ENCODE measurements at regions not wholly inside any gene's neighbourhood (a gene's known extent, or its start where the extent isn't known, plus 50 kb on each side); places are given as distances from the start of the nearest gene placed in this dataset.
A peak's percentile ranks its signal among the peaks of the same experiment; 100 is the strongest.

DNA sequence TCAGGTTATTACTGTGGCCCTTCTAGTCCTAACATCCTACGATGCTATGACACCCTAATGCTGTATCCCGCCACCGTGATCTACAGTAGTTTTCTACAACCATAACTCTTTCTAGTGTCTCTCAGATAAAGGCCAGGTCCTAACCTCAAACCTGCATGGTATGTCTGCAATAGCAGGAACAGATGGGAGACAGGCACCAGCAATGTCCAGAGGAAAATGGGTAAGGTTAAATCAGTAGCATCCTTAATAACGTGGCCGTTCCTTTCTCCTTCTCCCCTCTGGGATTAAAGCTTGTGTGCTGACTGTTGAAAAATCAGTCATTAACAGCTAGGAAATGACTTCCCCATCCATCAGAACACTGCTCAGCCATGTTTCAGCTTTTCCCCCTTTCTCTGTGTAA, 321.9 kb upstream of the NPVF start:
- H3K36me3 ChIP-seq = no peaks in the 10 kb centered on the region
- H3K27ac ChIP-seq = peak overlapping the region in 1 of 4 donors; percentile 42
- peaks cover 0 to 7% (median 0%) of the 10 kb centered on the region in 3 donors for H3K4me1 ChIP-seq
- no peak for DNase-seq
- intact Hi-C loops (cut with DNase I) = no loop called here
- no peak for TF ChIP-seq POLR2A (IDR thresholded peaks at IDR 0.05)
- TF ChIP-seq, protein P1, sequence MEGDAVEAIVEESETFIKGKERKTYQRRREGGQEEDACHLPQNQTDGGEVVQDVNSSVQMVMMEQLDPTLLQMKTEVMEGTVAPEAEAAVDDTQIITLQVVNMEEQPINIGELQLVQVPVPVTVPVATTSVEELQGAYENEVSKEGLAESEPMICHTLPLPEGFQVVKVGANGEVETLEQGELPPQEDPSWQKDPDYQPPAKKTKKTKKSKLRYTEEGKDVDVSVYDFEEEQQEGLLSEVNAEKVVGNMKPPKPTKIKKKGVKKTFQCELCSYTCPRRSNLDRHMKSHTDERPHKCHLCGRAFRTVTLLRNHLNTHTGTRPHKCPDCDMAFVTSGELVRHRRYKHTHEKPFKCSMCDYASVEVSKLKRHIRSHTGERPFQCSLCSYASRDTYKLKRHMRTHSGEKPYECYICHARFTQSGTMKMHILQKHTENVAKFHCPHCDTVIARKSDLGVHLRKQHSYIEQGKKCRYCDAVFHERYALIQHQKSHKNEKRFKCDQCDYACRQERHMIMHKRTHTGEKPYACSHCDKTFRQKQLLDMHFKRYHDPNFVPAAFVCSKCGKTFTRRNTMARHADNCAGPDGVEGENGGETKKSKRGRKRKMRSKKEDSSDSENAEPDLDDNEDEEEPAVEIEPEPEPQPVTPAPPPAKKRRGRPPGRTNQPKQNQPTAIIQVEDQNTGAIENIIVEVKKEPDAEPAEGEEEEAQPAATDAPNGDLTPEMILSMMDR (IDR thresholded peaks at IDR 0.05) = no peak
- H3K4me3 ChIP-seq = no peak overlapping the region
- H3K9me3 ChIP-seq = no peaks in the 10 kb centered on the region
- H3K27me3 ChIP-seq = no peaks in the 10 kb centered on the region
- 85 to 90% methylated on average over 5 of the region's 5 CpGs for WGBS, 2 donors

DNA sequence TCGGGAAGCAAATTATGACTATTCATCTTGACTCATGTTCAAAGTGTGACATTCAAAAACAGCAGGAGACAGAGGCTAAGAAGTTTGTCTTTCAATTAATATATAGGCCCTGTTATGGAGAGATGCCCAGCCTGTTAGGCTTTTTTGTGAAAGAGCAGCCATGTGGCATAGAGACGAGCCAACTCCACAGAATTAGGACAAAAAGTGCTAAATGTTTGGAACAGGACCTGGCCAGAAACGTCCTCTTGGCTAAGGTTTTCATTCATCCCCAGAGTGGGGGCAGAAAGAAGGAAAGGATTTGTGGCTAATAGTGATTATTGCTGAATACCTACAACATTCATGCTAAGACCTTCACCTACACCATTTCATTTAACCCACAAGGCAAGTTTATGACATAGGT, 324.7 kb upstream of the NPVF start:
- Histone ChIP-seq H3K4me3 (no peak overlapping the region), H3K27ac (no peak overlapping the region), H3K4me1 (no peaks in the 10 kb centered on the region), H3K9me3 (no peaks in the 10 kb centered on the region), H3K36me3 (no peaks in the 10 kb centered on the region), H3K27me3 (no peaks in the 10 kb centered on the region)
- TF ChIP-seq, protein P1 (IDR thresholded peaks at IDR 0.05) = no peak
- no peak for TF ChIP-seq POLR2A (IDR thresholded peaks at IDR 0.05)
- WGBS, 2 donors = 46 to 50% methylated on average over 3 of the region's 3 CpGs
- intact Hi-C loops (cut with DNase I) = no loop called here
- DNase-seq = no peak

DNA sequence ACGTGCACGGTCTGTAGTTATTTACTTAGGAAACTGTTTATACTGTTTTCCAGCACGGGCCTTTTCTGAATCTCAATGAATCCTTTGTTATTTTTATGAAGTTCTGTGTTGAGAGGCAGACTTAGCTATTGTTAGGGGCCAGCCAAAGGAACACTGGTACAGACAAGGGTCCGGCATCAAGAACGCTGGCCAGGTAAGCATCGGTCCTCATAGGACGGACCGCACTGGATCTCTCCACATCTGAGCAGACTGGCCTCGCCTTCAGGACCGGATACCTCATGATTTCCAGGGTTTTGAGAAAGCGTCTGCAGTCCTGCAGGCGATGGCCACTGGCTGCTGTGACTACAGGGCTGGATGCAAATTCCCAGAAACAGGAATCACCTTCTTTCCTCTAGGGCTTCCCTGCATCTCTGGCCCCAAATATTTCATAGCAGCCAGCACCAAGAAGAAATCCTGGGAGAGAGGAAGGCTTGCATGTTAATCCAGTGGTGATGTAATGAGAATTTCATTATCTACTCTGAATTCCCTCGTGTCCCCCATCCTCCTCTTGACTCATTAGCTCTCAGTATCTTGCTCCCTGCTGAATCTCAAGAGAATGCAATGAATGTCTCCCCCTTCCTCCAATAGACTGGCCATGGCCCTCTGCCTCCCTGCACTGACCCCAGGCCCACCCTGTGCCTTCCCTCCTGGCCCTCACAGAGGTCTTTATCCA, 325.4 kb upstream of the NPVF start:
- intact Hi-C loops (cut with DNase I) = no loop called here
- no peak overlapping the region for H3K4me3 ChIP-seq
- TF ChIP-seq POLR2A (IDR thresholded peaks at IDR 0.05) = no peak
- TF ChIP-seq, protein P1 (IDR thresholded peaks at IDR 0.05) = no peak
- no peaks in the 10 kb centered on the region for H3K4me1 ChIP-seq
- WGBS, 2 donors = 53 to 71% methylated on average over 4 to 9 of the region's 13 CpGs
- H3K27me3 ChIP-seq = no peaks in the 10 kb centered on the region
- no peak for DNase-seq
- no peaks in the 10 kb centered on the region for H3K9me3 ChIP-seq
- H3K27ac ChIP-seq = no peak overlapping the region
- no peaks in the 10 kb centered on the region for H3K36me3 ChIP-seq

DNA sequence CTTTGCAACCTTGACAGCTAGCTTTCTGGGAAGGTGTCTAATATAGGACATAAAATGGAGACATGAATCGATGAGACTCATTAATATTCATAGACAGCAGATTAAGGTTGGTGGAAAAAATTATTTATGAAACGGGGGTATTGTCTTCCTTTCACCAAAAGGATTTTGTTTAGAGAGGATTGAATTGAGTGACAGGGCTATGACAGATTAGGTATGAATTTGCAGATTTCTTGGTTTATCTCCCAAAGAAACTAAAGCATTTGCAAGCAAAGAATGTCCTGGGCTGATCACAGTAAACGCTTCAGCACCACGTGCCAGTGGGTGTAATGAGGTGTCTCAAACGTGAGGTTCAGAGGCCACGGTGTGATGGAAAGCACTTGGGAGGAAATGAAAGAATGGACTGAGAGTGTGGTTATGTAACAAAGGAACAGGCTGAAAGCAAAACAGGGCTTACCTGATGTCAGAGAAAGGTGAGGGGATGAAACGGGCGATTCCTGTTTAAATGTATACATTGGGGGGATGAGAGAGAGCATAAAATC, 329.2 kb upstream of the NPVF start:
- TF ChIP-seq POLR2A (IDR thresholded peaks at IDR 0.05) = no peak
- TF ChIP-seq, protein P1 (IDR thresholded peaks at IDR 0.05) = no peak
- no peaks in the 10 kb centered on the region for H3K27me3 ChIP-seq
- intact Hi-C loops (cut with DNase I) = no loop called here
- peaks cover 0 to 2% (median 0%) of the 10 kb centered on the region in 3 donors for H3K4me1 ChIP-seq
- no peaks in the 10 kb centered on the region for H3K9me3 ChIP-seq
- WGBS, 2 donors = 43 to 47% methylated on average over 8 of the region's 8 CpGs
- DNase-seq = no peak
- H3K4me3 ChIP-seq = no peak overlapping the region
- H3K27ac ChIP-seq = peak overlapping the region in 1 of 4 donors; percentile 25
- no peaks in the 10 kb centered on the region for H3K36me3 ChIP-seq

DNA sequence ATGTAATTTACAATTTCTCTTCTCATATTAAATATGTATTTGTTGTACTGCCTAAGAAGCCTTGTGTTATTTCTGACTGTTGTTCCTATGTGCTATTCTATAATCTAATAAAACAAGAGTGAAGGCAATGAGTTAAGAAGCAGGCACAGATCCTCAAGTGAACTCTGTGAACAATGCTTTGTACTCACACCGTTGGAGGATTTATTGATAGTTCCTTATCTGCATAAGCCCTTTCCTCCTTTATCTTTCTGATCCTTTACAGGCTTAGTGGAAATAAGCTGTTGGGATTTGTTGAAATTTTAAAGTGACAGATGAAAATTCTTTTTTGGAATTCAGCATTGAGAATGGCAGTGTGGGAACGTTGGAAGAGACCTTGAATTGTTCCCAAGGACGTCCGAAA, 329.6 kb upstream of the NPVF start:
- TF ChIP-seq POLR2A (IDR thresholded peaks at IDR 0.05) = no peak
- TF ChIP-seq, protein P1 (IDR thresholded peaks at IDR 0.05) = no peak
- peak overlapping the region in 1 of 4 donors; percentile 25 for H3K27ac ChIP-seq
- H3K27me3 ChIP-seq = no peaks in the 10 kb centered on the region
- no peaks in the 10 kb centered on the region for H3K36me3 ChIP-seq
- no peak for DNase-seq
- H3K9me3 ChIP-seq = no peaks in the 10 kb centered on the region
- intact Hi-C loops (cut with DNase I) = no loop called here
- H3K4me3 ChIP-seq = no peak overlapping the region
- H3K4me1 ChIP-seq = peaks cover 0 to 7% (median 0%) of the 10 kb centered on the region in 3 donors
- WGBS, 2 donors = 49 to 63% methylated on average over 4 of the region's 4 CpGs
